ENCODE measurements at regions not wholly inside any gene's neighbourhood (a gene's known extent, or its start where the extent isn't known, plus 50 kb on each side); places are given as distances from the start of the nearest gene placed in this dataset.

- no peak overlapping the region for H3K27ac ChIP-seq (ENCODE audit: low read length)
- no peak overlapping the region for H2AFZ ChIP-seq (ENCODE audit: low read length)
- no peak for DNase-seq
- H4K20me1 ChIP-seq (ENCODE audit: insufficient read depth, low read length), result no peaks in the 10 kb centered on the region
- H3K4me1 ChIP-seq (ENCODE audit: low read length), result no peaks in the 10 kb centered on the region
- TF ChIP-seq, protein P1, sequence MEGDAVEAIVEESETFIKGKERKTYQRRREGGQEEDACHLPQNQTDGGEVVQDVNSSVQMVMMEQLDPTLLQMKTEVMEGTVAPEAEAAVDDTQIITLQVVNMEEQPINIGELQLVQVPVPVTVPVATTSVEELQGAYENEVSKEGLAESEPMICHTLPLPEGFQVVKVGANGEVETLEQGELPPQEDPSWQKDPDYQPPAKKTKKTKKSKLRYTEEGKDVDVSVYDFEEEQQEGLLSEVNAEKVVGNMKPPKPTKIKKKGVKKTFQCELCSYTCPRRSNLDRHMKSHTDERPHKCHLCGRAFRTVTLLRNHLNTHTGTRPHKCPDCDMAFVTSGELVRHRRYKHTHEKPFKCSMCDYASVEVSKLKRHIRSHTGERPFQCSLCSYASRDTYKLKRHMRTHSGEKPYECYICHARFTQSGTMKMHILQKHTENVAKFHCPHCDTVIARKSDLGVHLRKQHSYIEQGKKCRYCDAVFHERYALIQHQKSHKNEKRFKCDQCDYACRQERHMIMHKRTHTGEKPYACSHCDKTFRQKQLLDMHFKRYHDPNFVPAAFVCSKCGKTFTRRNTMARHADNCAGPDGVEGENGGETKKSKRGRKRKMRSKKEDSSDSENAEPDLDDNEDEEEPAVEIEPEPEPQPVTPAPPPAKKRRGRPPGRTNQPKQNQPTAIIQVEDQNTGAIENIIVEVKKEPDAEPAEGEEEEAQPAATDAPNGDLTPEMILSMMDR (IDR thresholded peaks at IDR 0.05; ENCODE audit: low read length), result no peak
- TF ChIP-seq EZH2 (optimal IDR thresholded peaks at IDR 0.05; ENCODE audit: low read depth, low read length) (no peak), EZH2phosphoT487 (IDR thresholded peaks at IDR 0.05; ENCODE audit: low read length) (no peak)
- no peaks in the 10 kb centered on the region for H3K9me3 ChIP-seq (replicated peaks; ENCODE audit: insufficient read depth, low read length)
- no peak overlapping the region for H3K9ac ChIP-seq (ENCODE audit: low read length)
- H3F3A ChIP-seq (ENCODE audit: insufficient read depth, low read length), result no peaks in the 10 kb centered on the region
- H3K4me2 ChIP-seq (ENCODE audit: low read depth, low read length), result no peak overlapping the region
- no peaks in the 10 kb centered on the region for H3K79me2 ChIP-seq (ENCODE audit: low read length)
- no peaks in the 10 kb centered on the region for H3K27me3 ChIP-seq (replicated peaks; ENCODE audit: insufficient read depth, low read length)
- no peak overlapping the region for H3K4me3 ChIP-seq (ENCODE audit: low read length)
- H3K36me3 ChIP-seq (replicated peaks; ENCODE audit: insufficient read depth, low read length), result no peaks in the 10 kb centered on the region
- no peaks in the 10 kb centered on the region for H3K9me2 ChIP-seq (replicated peaks; ENCODE audit: insufficient read depth, low read length)
Observed at GRCh38 chr6:112665114-112665513, 318.0 kb downstream of the RFPL4B start.

DNA sequence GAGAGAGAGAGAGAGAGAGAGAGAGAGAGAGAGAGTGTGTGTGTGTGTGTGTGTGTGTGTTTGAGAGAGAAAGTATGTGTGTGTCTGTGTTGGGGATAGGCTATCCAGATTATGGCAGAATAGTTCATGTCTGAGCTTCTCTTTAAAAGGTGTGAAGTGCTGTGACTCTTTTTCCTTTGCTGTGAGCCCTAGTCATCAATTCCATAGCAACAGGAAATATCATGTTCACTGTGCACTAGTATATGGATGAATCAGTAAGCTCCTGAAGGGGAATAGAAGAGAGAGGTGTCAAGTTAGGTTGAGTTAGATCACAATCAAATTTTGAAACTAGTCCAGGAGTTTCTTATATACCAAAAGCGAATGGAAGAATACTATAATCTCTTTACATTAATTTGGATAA lies 318.7 kb downstream of the RFPL4B start:
- H3K4me3 ChIP-seq (ENCODE audit: low read length), result no peak overlapping the region
- H3K9ac ChIP-seq (ENCODE audit: low read length), result no peak overlapping the region
- no peaks in the 10 kb centered on the region for H3K4me1 ChIP-seq (ENCODE audit: low read length)
- no peaks in the 10 kb centered on the region for H4K20me1 ChIP-seq (ENCODE audit: insufficient read depth, low read length)
- no peak overlapping the region for H3K4me2 ChIP-seq (ENCODE audit: low read depth, low read length)
- no peaks in the 10 kb centered on the region for H3K9me2 ChIP-seq (replicated peaks; ENCODE audit: insufficient read depth, low read length)
- no peak overlapping the region for H2AFZ ChIP-seq (ENCODE audit: low read length)
- no peaks in the 10 kb centered on the region for H3K27me3 ChIP-seq (replicated peaks; ENCODE audit: insufficient read depth, low read length)
- H3F3A ChIP-seq (ENCODE audit: insufficient read depth, low read length), result no peaks in the 10 kb centered on the region
- H3K9me3 ChIP-seq (replicated peaks; ENCODE audit: insufficient read depth, low read length), result no peaks in the 10 kb centered on the region
- H3K27ac ChIP-seq (ENCODE audit: low read length), result no peak overlapping the region
- no peaks in the 10 kb centered on the region for H3K79me2 ChIP-seq (ENCODE audit: low read length)
- H3K36me3 ChIP-seq (replicated peaks; ENCODE audit: insufficient read depth, low read length), result no peaks in the 10 kb centered on the region
- TF ChIP-seq, protein P1 (IDR thresholded peaks at IDR 0.05; ENCODE audit: low read length), result no peak
- no peak for TF ChIP-seq EZH2 (optimal IDR thresholded peaks at IDR 0.05; ENCODE audit: low read depth, low read length)
- TF ChIP-seq EZH2phosphoT487 (IDR thresholded peaks at IDR 0.05; ENCODE audit: low read length), result no peak
- no peak for DNase-seq

GRCh38 chr6:112667427-112667826 lies 320.3 kb downstream of the RFPL4B start:
- no peaks in the 10 kb centered on the region for H3K36me3 ChIP-seq (replicated peaks; ENCODE audit: insufficient read depth, low read length)
- H3K27ac ChIP-seq (ENCODE audit: low read length), result no peak overlapping the region
- no peaks in the 10 kb centered on the region for H3F3A ChIP-seq (ENCODE audit: insufficient read depth, low read length)
- H3K79me2 ChIP-seq (ENCODE audit: low read length), result no peaks in the 10 kb centered on the region
- H3K4me2 ChIP-seq (ENCODE audit: low read depth, low read length), result no peak overlapping the region
- no peaks in the 10 kb centered on the region for H3K27me3 ChIP-seq (replicated peaks; ENCODE audit: insufficient read depth, low read length)
- no peaks in the 10 kb centered on the region for H3K9me3 ChIP-seq (replicated peaks; ENCODE audit: insufficient read depth, low read length)
- H3K4me1 ChIP-seq (ENCODE audit: low read length), result no peaks in the 10 kb centered on the region
- no peak for DNase-seq
- TF ChIP-seq EZH2 (optimal IDR thresholded peaks at IDR 0.05; ENCODE audit: low read depth, low read length) (no peak), EZH2phosphoT487 (IDR thresholded peaks at IDR 0.05; ENCODE audit: low read length) (no peak)
- TF ChIP-seq, protein P1 (IDR thresholded peaks at IDR 0.05; ENCODE audit: low read length), result no peak
- H3K4me3 ChIP-seq (ENCODE audit: low read length), result no peak overlapping the region
- H3K9me2 ChIP-seq (replicated peaks; ENCODE audit: insufficient read depth, low read length), result no peaks in the 10 kb centered on the region
- no peak overlapping the region for H3K9ac ChIP-seq (ENCODE audit: low read length)
- H2AFZ ChIP-seq (ENCODE audit: low read length), result no peak overlapping the region
- no peaks in the 10 kb centered on the region for H4K20me1 ChIP-seq (ENCODE audit: insufficient read depth, low read length)

Measured in MM.1S (cell line).